ENCODE measurements at regions not wholly inside any gene's neighbourhood (a gene's known extent, or its start where the extent isn't known, plus 50 kb on each side); places are given as distances from the start of the nearest gene placed in this dataset.

GRCh38 chr4:81564025-81564424 is 92.3 kb upstream of the RASGEF1B start:
- TF ChIP-seq, protein P1, sequence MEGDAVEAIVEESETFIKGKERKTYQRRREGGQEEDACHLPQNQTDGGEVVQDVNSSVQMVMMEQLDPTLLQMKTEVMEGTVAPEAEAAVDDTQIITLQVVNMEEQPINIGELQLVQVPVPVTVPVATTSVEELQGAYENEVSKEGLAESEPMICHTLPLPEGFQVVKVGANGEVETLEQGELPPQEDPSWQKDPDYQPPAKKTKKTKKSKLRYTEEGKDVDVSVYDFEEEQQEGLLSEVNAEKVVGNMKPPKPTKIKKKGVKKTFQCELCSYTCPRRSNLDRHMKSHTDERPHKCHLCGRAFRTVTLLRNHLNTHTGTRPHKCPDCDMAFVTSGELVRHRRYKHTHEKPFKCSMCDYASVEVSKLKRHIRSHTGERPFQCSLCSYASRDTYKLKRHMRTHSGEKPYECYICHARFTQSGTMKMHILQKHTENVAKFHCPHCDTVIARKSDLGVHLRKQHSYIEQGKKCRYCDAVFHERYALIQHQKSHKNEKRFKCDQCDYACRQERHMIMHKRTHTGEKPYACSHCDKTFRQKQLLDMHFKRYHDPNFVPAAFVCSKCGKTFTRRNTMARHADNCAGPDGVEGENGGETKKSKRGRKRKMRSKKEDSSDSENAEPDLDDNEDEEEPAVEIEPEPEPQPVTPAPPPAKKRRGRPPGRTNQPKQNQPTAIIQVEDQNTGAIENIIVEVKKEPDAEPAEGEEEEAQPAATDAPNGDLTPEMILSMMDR (IDR thresholded peaks at IDR 0.05; ENCODE audit: low read length): no peak
- TF ChIP-seq EZH2 (IDR thresholded peaks at IDR 0.05; ENCODE audit: borderline replicate concordance, low read length): no peak

All from OCI-LY1 (cell line).